GM12873 (cell line): ENCODE measurements at regions not wholly inside any gene's neighbourhood (a gene's known extent, or its start where the extent isn't known, plus 50 kb on each side); places are given as distances from the start of the nearest gene placed in this dataset.

Experiments
- TF ChIP-seq, protein P1 (sequence below): IDR thresholded peaks from 2 replicates; pipeline ENCODE4 v1.5.1; 2012; ENCODE audit warnings: low read depth, mild to moderate bottlenecking, moderate library complexity, low read length, control low read depth; ENCODE audit not compliant: insufficient read depth; ENCODE audit errors: missing control alignments

DNA sequence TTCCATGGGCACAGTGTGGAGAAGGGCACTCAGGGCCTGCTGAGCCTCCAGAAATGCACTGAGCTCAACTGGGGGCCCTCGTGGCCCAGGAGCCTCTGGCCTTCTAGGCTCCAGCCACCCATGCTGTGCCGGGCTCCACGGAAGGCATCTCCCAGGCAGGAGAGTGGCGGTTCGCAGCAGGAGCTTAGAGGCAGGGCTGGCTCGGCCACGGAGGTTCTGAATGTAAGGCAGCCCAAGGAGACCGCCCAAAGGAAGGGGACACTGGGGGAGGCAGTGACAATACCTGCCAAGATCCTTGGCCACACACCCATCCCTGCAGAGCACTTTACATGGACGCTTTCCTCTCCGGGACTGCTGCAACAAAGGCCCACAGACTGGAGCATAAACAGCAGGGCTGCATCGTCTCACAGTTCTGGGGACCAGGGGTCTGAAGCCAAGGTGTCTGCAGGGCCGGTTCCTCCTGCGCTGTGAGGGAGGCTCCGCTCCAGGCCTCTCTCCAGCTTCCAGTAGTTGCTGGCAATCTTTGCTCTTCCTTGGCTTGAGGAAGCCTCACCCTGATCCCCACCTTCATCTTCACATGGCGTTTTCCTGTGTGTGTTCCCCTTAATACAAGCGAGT is 128.2 kb upstream of the CDH4 start:
- TF ChIP-seq, protein P1, sequence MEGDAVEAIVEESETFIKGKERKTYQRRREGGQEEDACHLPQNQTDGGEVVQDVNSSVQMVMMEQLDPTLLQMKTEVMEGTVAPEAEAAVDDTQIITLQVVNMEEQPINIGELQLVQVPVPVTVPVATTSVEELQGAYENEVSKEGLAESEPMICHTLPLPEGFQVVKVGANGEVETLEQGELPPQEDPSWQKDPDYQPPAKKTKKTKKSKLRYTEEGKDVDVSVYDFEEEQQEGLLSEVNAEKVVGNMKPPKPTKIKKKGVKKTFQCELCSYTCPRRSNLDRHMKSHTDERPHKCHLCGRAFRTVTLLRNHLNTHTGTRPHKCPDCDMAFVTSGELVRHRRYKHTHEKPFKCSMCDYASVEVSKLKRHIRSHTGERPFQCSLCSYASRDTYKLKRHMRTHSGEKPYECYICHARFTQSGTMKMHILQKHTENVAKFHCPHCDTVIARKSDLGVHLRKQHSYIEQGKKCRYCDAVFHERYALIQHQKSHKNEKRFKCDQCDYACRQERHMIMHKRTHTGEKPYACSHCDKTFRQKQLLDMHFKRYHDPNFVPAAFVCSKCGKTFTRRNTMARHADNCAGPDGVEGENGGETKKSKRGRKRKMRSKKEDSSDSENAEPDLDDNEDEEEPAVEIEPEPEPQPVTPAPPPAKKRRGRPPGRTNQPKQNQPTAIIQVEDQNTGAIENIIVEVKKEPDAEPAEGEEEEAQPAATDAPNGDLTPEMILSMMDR, result no peak

DNA sequence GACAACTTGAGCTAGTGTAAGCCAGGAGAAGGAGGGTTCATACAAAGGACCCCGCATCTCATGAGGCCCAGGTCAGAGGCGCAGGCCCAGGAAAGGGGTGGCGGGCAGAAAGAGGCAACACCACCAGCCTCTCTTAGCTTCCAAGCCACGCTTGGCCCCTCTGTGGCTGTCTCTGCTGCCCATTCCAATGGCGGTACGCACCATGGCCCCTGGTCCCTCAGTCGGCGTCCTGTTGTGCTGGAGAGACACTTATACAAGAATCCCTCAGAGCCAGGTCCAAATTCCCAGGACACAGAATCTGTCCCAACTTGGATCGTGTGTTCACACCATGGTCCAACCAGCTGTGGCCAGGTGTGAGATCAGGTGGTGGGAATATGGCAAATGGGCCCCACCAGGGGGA is 127.0 kb upstream of the CDH4 start:
- TF ChIP-seq, protein P1, result no peak

DNA sequence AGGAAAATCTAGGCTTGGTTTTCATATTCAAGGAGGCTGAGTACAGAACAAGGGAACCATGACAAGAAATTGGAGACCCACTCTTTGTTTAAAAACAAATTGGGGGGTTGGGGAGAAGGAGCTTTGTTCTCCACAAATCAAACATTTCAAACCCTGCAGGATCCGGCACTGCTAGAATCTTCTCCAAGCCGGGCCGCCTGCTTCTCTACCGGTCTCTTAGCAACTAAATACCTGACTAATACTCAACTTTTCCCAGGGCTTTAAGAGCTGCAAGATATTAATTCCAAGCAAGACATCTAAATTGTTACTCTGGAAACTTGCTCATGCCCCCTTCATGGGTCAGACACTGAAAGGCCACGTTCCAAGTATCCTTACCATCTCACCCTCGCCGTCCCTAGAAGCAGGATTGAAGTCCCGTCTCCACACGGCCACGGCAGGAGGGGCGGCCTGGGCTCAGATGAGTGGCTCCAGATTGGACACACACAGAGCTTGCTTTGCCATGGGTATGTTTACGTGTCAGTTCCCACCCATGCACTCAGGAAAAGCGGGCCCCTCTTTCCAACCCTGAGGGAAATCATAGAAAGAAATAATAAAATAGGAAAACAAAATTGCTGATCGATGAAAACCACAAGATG is 126.4 kb upstream of the CDH4 start:
- TF ChIP-seq, protein P1, result no peak

DNA sequence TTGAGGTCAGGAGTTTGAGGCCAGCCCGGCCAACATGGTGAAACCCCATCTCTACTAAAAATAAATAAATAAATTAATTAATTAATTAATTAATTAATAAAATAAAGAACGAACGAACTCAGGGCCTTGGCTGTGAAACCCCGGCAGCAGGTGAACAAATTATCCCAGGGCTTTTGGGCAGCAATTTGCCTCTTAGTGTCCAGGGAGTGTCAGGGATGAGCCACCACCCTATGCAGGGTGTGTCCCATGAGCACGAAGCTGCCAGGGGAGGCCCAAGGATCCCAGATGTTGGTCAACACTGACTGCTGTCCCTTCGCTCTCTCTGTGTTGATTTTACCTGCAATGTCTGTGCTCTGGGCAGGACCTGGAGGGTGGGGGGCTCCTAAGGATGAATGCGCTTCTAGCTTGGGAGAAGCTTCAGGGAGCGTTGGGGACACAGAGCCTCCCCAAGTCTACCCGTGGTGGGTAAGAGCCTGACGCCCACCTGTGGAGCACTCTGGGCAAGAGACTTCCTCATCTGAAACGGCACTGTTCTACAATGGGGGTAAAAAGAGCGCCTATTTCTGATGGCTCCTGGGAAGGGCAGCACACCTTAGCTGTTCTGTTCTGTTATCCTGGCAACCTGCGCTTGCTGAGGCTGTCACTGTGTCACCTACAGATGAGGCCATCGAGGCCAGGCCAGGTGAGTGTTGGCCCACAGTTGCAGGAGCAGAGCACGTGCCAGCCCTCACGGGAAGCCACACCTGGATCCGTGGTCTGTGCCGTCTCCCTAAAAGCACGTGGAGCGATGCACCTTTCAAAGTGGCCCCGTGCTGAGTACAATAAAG is 125.5 kb upstream of the CDH4 start:
- TF ChIP-seq, protein P1, result no peak

DNA sequence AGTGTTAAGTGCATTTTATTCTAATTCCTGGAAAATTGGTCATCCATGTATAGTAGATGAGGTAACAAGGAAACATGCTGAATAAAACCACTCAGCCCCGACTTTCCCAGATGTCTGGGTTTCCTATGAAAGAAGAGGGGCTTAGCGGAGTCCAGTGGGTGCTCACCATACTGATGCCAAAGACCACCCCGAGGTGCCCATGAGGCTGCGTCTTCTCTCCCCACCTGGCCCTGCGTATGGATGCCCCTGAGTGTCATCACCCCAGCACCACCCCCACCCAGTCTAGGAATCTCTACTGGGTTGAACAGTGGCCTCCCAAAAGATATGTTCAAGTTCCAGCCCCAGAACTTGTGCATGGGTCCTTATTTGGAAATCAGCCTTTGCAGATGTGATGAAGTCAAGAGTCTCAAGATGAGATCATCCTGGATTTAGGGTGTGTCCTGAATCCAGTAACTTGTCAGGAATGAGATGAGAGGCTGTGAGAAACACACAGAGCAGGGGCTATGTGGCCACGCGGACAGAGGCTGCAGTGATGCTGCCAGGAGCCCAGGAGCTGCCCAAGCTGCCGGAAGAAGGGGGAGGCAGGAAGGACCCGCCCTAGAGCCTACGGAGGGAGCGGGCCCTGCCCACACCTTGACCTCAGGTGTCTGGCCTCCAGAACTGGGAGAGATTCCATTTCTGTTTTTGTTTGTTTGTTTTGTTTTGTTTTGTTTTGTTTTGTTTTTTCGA is 124.6 kb upstream of the CDH4 start:
- TF ChIP-seq, protein P1, result no peak

DNA sequence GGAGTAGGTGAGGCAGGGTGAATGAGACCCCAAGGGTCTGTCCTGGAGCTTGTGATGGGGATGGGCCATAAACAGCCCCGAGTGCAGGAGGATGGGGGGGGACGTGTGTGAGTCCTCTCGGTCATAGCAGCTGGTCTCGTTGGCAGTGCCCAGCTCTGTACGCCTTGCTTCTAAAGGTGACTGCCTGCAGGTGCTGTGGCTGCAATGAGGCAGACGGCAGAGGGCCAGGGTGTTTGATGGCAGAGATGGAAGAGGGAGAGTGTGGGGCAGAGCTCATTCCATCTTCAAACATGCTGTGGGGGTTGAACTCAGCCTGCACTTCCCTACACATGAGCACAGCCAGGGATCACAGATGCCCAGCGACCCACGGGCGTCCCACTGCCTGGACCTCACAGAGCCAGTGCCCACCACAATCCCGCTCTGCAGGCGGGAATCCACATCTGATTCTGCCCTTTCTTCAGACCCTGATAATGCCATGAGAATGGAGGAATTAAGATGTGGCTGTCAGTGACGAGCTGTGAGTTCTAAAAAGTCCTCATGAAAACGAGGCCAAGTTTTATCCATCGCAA is 123.3 kb upstream of the CDH4 start:
- TF ChIP-seq, protein P1, result no peak
